ENCODE measurements at regions not wholly inside any gene's neighbourhood (a gene's known extent, or its start where the extent isn't known, plus 50 kb on each side); places are given as distances from the start of the nearest gene placed in this dataset.
"Not testable (repeated sequence)": the region's sequence is repeated elsewhere in the genome, so short reads cannot be mapped to it uniquely, and the experiment has no call there.

DNA sequence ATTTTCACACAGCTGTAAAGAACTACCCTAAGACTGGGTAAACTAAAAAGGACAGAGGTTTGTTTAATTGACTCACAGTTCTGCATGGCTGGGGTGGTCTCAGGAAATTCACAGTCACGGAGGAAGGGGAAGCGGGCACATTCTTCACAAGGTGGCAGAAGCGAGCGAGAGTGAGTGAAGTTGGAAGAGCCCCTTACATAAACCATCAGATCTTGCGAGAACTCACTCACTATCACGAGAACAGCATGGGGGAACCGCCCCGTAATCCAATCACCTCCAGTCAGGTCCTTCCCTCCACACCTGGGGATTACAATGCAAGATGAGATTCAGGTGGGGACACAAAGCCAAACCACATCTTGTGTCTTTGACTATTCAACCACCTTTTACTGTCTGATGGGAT lies 700.5 kb downstream of the TENT5A start:
- TF ChIP-seq CTCF (IDR thresholded peaks at IDR 0.05; ENCODE audit: insufficient read depth, low read depth, low read length, missing control alignments): no peak
- H3K4me3 ChIP-seq (ENCODE audit: low read length): no peak overlapping the region
- no peak for DNase-seq (ENCODE audit: low read depth)

DNA sequence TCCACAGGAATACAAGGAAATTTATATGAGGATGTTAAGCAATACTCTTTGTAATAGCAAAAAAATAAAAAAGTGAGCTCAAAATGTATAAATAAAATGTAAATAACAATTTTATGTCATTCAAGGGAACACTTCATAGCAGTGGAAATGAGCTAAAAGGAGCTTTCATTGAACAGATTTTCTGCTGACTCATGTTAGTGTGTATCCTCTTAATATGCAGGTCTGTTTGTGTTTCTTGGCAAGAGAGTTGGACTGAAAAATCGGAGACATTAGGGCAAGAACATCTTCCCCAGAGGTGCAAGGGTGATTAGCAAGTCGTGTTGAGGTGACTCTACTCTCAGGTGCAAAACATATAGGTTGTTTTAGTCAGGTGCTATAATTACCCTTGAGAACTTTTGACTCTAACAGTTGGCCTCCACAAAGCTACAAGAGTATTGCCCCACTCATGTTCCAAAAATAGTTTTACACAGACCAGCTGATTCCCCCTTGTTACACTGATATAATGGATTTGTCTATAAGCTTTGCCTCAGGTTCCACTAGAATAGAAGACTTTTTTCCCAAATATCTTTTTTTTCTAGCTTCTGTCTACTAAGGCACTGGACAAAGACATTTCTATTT lies 702.9 kb downstream of the TENT5A start:
- DNase-seq (ENCODE audit: low read depth): no peak

GRCh38 chr6:81031416-81031815 lies 721.1 kb downstream of the TENT5A start:
- TF ChIP-seq CTCF (IDR thresholded peaks at IDR 0.05; ENCODE audit: insufficient read depth, low read depth, low read length, missing control alignments): no peak
- H3K4me3 ChIP-seq (ENCODE audit: low read length): no peak overlapping the region
- DNase-seq (ENCODE audit: low read depth): no peak

More for the DNA sequence above, 702.9 kb downstream of the TENT5A start:
- H3K4me3 ChIP-seq (ENCODE audit: low read length): no peak overlapping the region
- no peak for TF ChIP-seq CTCF (IDR thresholded peaks at IDR 0.05; ENCODE audit: insufficient read depth, low read depth, low read length, missing control alignments)

DNA sequence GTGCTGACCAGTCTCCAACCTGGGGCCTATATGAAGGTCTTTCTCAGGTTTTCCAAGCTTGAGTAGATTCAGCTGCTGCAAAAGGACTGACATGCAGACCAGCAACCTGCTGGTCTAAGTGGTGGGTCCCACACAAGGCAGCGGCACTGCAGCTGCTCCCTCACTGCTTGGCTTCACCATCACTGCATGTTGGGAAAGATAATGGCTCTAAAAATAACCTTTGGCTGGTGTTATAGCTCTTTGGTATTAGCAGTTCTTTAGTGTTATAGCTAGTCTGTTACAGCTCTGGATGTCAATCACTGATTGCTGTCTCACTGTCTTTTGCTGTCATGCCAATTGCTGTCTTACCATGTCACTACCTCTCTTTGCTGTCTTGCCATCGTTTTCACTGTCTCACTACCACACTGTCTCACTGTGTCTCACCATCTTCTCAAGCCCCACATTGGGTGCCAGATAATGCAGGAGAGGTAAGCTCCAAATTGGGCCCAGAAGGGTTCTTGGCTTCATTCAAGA lies 726.4 kb downstream of the TENT5A start:
- TF ChIP-seq CTCF (IDR thresholded peaks at IDR 0.05; ENCODE audit: insufficient read depth, low read depth, low read length, missing control alignments): no peak
- no peak for DNase-seq (ENCODE audit: low read depth)
- H3K4me3 ChIP-seq (ENCODE audit: low read length): no peak overlapping the region

DNA sequence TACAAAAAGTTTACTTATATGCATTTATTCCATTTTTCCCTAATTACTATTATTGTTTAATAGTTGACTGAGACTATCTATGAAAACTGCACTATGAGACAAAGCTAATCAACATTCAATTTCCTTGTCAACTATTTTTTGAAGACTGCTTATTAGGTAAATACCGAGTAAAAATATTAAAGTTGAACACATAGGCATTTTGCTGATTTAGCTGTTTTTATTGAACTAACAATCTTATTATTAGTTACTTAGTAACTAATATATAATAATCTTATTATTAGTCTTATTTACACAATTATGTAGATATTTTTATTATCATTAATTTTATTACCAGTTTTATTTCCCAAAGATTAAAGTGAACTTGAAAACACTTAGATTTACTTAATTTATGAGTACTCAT lies 728.8 kb downstream of the TENT5A start:
- TF ChIP-seq CTCF (IDR thresholded peaks at IDR 0.05; ENCODE audit: insufficient read depth, low read depth, low read length, missing control alignments): no peak
- H3K4me3 ChIP-seq (ENCODE audit: low read length): no peak overlapping the region
- DNase-seq (ENCODE audit: low read depth): no peak

DNA sequence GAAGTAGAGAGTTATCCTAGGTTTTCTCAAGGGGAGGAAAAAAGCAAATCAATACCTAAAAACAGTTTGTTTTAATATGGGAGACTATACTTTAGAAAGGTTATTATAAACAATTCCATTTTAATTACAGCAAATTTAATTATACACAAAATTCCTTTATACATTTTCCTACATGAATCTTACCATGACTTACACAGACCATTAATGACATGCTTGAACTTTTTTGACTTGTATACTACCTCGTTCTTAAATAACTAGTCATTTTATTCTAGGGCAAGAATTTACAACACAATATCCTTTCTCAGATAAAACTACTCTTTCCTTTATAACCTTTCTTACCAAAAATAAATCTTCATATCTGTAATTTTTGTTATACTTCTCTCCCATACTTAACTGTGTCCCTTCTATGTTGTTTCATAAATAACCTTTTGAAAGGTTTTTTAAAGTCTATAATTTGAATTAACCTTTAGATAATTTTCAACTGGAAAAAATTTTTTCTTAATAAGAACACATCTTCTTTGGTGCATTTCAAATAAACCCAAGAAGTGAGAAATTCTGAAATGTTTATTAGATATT lies 729.4 kb downstream of the TENT5A start:
- H3K4me3 ChIP-seq (ENCODE audit: low read length): no peak overlapping the region
- no peak for TF ChIP-seq CTCF (IDR thresholded peaks at IDR 0.05; ENCODE audit: insufficient read depth, low read depth, low read length, missing control alignments)
- DNase-seq (ENCODE audit: low read depth): no peak

GRCh38 chr6:81017586-81017985 lies 734.9 kb downstream of the TENT5A start:
- DNase-seq (ENCODE audit: low read depth); H3K4me3 ChIP-seq (ENCODE audit: low read length): not testable (repeated sequence)

All from epithelial cell of esophagus (primary cell).